KMS-11 (cell line): ENCODE measurements at regions not wholly inside any gene's neighbourhood (a gene's known extent, or its start where the extent isn't known, plus 50 kb on each side); places are given as distances from the start of the nearest gene placed in this dataset.
"Not testable (repeated sequence)": the region's sequence is repeated elsewhere in the genome, so short reads cannot be mapped to it uniquely, and the experiment has no call there.

ENCODE experiments used
- H2AFZ ChIP-seq: fragments of 200-600 bp; sonication (generic); 2 replicates; pipeline ENCODE4 v1.6.1; 2016; ENCODE audit warnings: antibody characterized with exemption, mixed run types, low read depth
- H3K27ac ChIP-seq: fragments of 200-600 bp; sonication (generic); 2 replicates; pipeline ENCODE4 v1.6.1; 2016; ENCODE audit warnings: mild to moderate bottlenecking, mixed run types
- H3K27me3 ChIP-seq: fragments of 200-600 bp; sonication (generic); 2 replicates; pipeline ENCODE4 v1.6.1; 2017; ENCODE audit warnings: mild to moderate bottlenecking, low read depth, mixed run types, moderate library complexity; ENCODE audit not compliant: insufficient read depth
- H3K36me3 ChIP-seq: fragments of 200-600 bp; sonication (generic); 2 replicates; pipeline ENCODE4 v1.6.1; 2017; ENCODE audit warnings: mild to moderate bottlenecking, mixed run types; ENCODE audit not compliant: insufficient read depth
- H3K4me1 ChIP-seq: fragments of 200-600 bp; sonication (generic); 2 replicates; pipeline ENCODE4 v1.6.1; 2016; ENCODE audit warnings: mild to moderate bottlenecking, low read depth, mixed run types; ENCODE audit not compliant: poor library complexity, severe bottlenecking
- H3K4me2 ChIP-seq: fragments of 200-600 bp; sonication (generic); 2 replicates; pipeline ENCODE4 v1.7.0; 2016; ENCODE audit warnings: mild to moderate bottlenecking, mixed run types
- H3K4me3 ChIP-seq: fragments of 200-600 bp; sonication (generic); IDR thresholded peaks from 2 replicates; pipeline ENCODE4 v1.6.1; 2017; ENCODE audit warnings: low read depth, low read length, mixed read lengths; ENCODE audit not compliant: insufficient read depth
- H3K79me2 ChIP-seq: fragments of 200-600 bp; sonication (generic); 2 replicates; pipeline ENCODE4 v1.6.1; 2016; ENCODE audit warnings: low read depth, mixed run types; ENCODE audit not compliant: insufficient read depth
- H3K9ac ChIP-seq: fragments of 200-600 bp; sonication (generic); 2 replicates; pipeline ENCODE4 v1.6.1; 2016; ENCODE audit warnings: mild to moderate bottlenecking, mixed run types
- H4K20me1 ChIP-seq: fragments of 200-600 bp; sonication (generic); 2 replicates; pipeline ENCODE4 v1.6.1; 2016; ENCODE audit warnings: mild to moderate bottlenecking, mixed run types; ENCODE audit not compliant: insufficient read depth
- TF ChIP-seq, protein P1 (sequence below): fragments of 200-600 bp; sonication (generic); conservative IDR thresholded peaks from 2 replicates; pipeline ENCODE4 v1.6.1; 2017; ENCODE audit warnings: low read depth, mild to moderate bottlenecking, antibody characterized with exemption, low read length, moderate library complexity, mixed read lengths

DNA sequence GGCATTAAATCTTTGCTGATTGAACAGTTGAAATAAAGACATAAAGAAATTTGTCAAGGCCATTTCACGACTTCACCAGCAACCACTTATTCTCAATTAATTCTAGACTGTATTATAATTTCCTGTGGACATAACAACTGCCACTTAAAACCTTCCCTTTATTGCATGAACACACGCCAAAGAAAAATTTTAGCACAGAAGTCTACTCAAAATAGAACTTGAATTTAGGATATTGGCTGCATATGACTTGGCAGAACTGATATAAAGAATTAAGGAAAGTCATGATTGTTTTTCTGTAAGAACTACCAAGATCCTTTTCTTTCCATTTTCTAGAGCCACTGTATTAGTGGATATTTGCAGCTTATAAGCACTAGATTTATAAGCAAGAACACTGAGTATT, 226.5 kb upstream of the AKR1E2 start:
- H3K27ac ChIP-seq, result no peak overlapping the region
- TF ChIP-seq, protein P1, sequence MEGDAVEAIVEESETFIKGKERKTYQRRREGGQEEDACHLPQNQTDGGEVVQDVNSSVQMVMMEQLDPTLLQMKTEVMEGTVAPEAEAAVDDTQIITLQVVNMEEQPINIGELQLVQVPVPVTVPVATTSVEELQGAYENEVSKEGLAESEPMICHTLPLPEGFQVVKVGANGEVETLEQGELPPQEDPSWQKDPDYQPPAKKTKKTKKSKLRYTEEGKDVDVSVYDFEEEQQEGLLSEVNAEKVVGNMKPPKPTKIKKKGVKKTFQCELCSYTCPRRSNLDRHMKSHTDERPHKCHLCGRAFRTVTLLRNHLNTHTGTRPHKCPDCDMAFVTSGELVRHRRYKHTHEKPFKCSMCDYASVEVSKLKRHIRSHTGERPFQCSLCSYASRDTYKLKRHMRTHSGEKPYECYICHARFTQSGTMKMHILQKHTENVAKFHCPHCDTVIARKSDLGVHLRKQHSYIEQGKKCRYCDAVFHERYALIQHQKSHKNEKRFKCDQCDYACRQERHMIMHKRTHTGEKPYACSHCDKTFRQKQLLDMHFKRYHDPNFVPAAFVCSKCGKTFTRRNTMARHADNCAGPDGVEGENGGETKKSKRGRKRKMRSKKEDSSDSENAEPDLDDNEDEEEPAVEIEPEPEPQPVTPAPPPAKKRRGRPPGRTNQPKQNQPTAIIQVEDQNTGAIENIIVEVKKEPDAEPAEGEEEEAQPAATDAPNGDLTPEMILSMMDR, result no peak

DNA sequence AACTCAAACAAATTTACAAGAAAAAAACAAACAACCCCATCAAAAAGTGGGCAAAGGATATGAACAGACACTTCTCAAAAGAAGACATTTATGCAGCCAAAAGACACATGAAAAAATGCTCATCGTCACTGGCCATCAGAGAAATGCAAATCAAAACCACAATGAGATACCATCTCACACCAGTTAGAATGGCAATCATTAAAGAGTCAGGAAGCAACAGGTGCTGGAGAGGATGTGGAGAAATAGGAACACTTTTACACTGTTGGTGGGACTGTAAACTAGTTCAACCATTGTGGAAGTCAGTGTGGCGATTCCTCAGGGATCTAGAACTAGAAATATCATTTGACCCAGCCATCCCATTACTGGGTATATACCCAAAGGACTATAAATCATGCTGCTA, 228.1 kb upstream of the AKR1E2 start:
- H4K20me1 ChIP-seq, H3K79me2 ChIP-seq, H3K4me2 ChIP-seq, H3K27me3 ChIP-seq, H3K36me3 ChIP-seq, H2AFZ ChIP-seq, H3K9ac ChIP-seq, H3K4me1 ChIP-seq, H3K4me3 ChIP-seq, H3K27ac ChIP-seq: not testable (repeated sequence)

More for the DNA sequence above, 226.5 kb upstream of the AKR1E2 start:
- Histone ChIP-seq H2AFZ (no peak overlapping the region), H3K36me3 (no peaks in the 10 kb centered on the region), H3K4me1 (no peaks in the 10 kb centered on the region), H4K20me1 (no peaks in the 10 kb centered on the region), H3K9ac (no peak overlapping the region), H3K27me3 (no peaks in the 10 kb centered on the region), H3K4me3 (no peak overlapping the region), H3K4me2 (no peak overlapping the region), H3K79me2 (no peaks in the 10 kb centered on the region)

DNA sequence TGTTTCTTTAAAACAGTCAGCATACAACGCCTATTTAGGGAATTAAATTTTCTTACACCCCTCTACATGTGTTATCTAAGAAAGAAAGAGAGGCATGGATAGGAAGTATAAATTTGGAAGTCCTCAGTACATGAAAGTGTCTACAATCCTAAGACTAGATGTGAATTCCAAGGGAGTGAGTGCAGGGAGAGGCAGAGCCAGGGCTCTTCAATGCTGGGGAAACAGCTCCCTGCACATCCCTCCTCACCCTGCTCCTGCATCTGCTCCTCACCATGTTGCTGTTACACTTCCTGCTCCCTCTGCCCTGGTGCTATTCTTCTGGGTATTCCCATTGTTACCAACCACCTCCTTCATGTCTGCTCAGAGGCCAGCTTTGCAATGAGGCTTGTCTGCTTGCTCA, 229.1 kb upstream of the AKR1E2 start:
- Histone ChIP-seq H3K4me3 (no peak overlapping the region), H3K36me3 (no peaks in the 10 kb centered on the region), H3K4me2 (no peak overlapping the region), H3K27me3 (no peaks in the 10 kb centered on the region), H4K20me1 (no peaks in the 10 kb centered on the region), H3K4me1 (no peaks in the 10 kb centered on the region), H3K79me2 (no peaks in the 10 kb centered on the region), H3K9ac (no peak overlapping the region), H3K27ac (no peak overlapping the region), H2AFZ (no peak overlapping the region)
- TF ChIP-seq, protein P1, result no peak

DNA sequence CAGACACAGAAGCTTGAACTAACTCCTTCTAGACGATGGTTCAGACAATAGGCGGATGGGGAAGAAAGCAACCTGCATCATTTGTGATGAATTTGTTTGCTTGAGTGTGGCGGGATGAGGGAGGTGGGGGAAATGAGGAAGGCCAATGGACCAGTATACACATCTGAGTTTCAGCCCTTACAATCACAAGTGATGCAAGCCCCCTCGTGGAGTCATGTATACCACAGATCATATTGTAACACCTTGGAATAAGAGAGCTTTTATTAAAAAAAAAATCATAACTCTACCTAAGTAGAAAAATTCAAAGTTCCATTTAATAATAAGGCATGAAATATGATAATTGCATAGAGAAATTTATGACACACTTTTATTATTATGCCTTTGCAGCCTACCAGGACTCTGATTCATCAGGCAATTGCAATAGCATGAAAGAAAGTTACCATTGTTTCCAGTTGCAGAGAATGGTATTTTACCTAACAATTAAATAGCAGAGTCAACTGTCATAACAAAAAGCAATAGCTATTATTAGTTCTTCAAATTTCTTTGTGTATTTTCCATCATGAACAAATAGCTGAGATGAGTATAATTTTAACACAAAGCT, 230.2 kb upstream of the AKR1E2 start:
- H2AFZ ChIP-seq, result no peak overlapping the region
- no peaks in the 10 kb centered on the region for H3K27me3 ChIP-seq
- no peak overlapping the region for H3K4me3 ChIP-seq
- H4K20me1 ChIP-seq, result no peaks in the 10 kb centered on the region
- H3K36me3 ChIP-seq, result no peaks in the 10 kb centered on the region
- no peak overlapping the region for H3K27ac ChIP-seq
- no peak overlapping the region for H3K4me2 ChIP-seq
- TF ChIP-seq, protein P1, result no peak
- H3K9ac ChIP-seq, result no peak overlapping the region
- no peaks in the 10 kb centered on the region for H3K79me2 ChIP-seq
- no peaks in the 10 kb centered on the region for H3K4me1 ChIP-seq

DNA sequence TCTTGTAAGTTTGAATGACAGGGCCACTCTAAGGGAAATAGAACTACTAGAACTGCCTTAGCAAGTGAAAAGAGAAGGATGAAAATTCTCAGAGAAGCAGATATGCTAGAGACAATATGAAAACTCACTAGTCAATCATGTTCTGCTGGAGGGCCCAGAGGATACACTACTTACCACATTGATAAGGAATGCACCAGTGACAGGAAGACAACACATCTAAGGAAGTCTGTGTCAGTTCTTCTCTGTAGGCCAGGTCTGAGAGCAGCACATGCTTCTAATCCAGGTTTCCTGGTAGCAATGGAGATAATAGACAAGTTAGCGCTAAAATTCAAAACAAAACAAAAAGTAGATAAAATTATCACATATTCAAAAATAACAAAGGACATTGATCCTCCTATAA, 235.2 kb upstream of the AKR1E2 start:
- no peak overlapping the region for H3K4me3 ChIP-seq
- H3K4me1 ChIP-seq, result no peaks in the 10 kb centered on the region
- H3K4me2 ChIP-seq, result no peak overlapping the region
- H3K27me3 ChIP-seq, result no peaks in the 10 kb centered on the region
- H3K36me3 ChIP-seq, result no peaks in the 10 kb centered on the region
- H3K79me2 ChIP-seq, result no peaks in the 10 kb centered on the region
- H3K9ac ChIP-seq, result no peak overlapping the region
- TF ChIP-seq, protein P1, result no peak
- no peaks in the 10 kb centered on the region for H4K20me1 ChIP-seq
- H2AFZ ChIP-seq, result no peak overlapping the region
- no peak overlapping the region for H3K27ac ChIP-seq
